SK-N-SH treated with all-trans-retinoic acid at 6 μM for 48 hours (cell line): ENCODE measurements at regions not wholly inside any gene's neighbourhood (a gene's known extent, or its start where the extent isn't known, plus 50 kb on each side); places are given as distances from the start of the nearest gene placed in this dataset.

Experiments used
- ATAC-seq: fragments of 200-7000 bp; cut with Tn5 transposase; 3 replicates; pipeline ENCODE4 v1.9.1; 2020; ENCODE audit warnings: mild to moderate bottlenecking, moderate library complexity
- ARNTL ChIP-seq: fragments of 450-650 bp; formaldehyde crosslinking; IDR thresholded peaks from 2 replicates; pipeline ENCODE4 v1.5.0; 2020; ENCODE audit warnings: low read depth, mild to moderate bottlenecking, moderate library complexity, borderline replicate concordance
- BACH2 ChIP-seq: fragments of 250-450 bp; sonication (Bioruptor Pico); IDR thresholded peaks from 2 replicates; pipeline ENCODE4 v1.9.0; 2021; ENCODE audit warnings: mild to moderate bottlenecking, borderline replicate concordance
- CREB5 ChIP-seq: fragments of 250-450 bp; sonication (Bioruptor Pico); IDR thresholded peaks from 2 replicates; pipeline ENCODE4 v1.5.1; 2020; ENCODE audit warnings: low read depth, mild to moderate bottlenecking, moderate library complexity
- CSDC2 ChIP-seq: fragments of 250-450 bp; sonication (Bioruptor Pico); IDR thresholded peaks from 2 replicates; pipeline ENCODE4 v1.5.0; 2020; ENCODE audit warnings: mild to moderate bottlenecking, moderate library complexity
- CSRNP3 ChIP-seq: fragments of 250-450 bp; sonication (Bioruptor Pico); IDR thresholded peaks from 2 replicates; pipeline ENCODE4 v1.5.1; 2021; ENCODE audit warnings: mild to moderate bottlenecking, moderate library complexity
- ESRRG ChIP-seq: fragments of 250-450 bp; sonication (Bioruptor Pico); IDR thresholded peaks from 2 replicates; pipeline ENCODE4 v1.6.1; 2021; ENCODE audit warnings: mild to moderate bottlenecking
- GLIS3 ChIP-seq: fragments of 250-450 bp; sonication (Bioruptor Pico); IDR thresholded peaks from 2 replicates; pipeline ENCODE4 v1.5.0; 2020; ENCODE audit warnings: mild to moderate bottlenecking, moderate library complexity
- ISL1 ChIP-seq: fragments of 250-450 bp; sonication (Bioruptor Pico); IDR thresholded peaks from 2 replicates; pipeline ENCODE4 v2.1.2; 2022; ENCODE audit warnings: mild to moderate bottlenecking, moderate library complexity
- OSR1 ChIP-seq: fragments of 250-450 bp; sonication (Bioruptor Pico); IDR thresholded peaks from 2 replicates; pipeline ENCODE4 v1.8.0; 2022; ENCODE audit warnings: moderate library complexity, mild to moderate bottlenecking, inconsistent platforms
- POU6F1 ChIP-seq: fragments of 250-450 bp; sonication (Bioruptor Pico); IDR thresholded peaks from 2 replicates; pipeline ENCODE4 v1.8.0; 2021; ENCODE audit warnings: low read depth, mild to moderate bottlenecking, moderate library complexity, borderline replicate concordance
- PPARA ChIP-seq: fragments of 250-450 bp; sonication (Bioruptor Pico); IDR thresholded peaks from 2 replicates; pipeline ENCODE4 v1.5.0; 2020; ENCODE audit warnings: mild to moderate bottlenecking, borderline replicate concordance
- RARB ChIP-seq: fragments of 250-450 bp; sonication (Bioruptor Pico); IDR thresholded peaks from 2 replicates; pipeline ENCODE4 v1.8.0; 2021; ENCODE audit warnings: mild to moderate bottlenecking, moderate library complexity
- SNAI2 ChIP-seq: fragments of 250-450 bp; sonication (Bioruptor Pico); IDR thresholded peaks from 2 replicates; pipeline ENCODE4 v1.5.0; 2020; ENCODE audit warnings: mild to moderate bottlenecking, moderate library complexity
- TCF4 ChIP-seq: fragments of 250-450 bp; sonication (Bioruptor Pico); IDR thresholded peaks from 2 replicates; pipeline ENCODE4 v1.8.0; 2021; ENCODE audit warnings: mild to moderate bottlenecking, moderate library complexity, borderline replicate concordance
- TOX ChIP-seq: fragments of 250-450 bp; sonication (Bioruptor Pico); IDR thresholded peaks from 2 replicates; pipeline ENCODE4 v1.8.0; 2021; ENCODE audit warnings: mild to moderate bottlenecking, moderate library complexity, borderline replicate concordance
- TSHZ2 ChIP-seq: fragments of 250-450 bp; sonication (Bioruptor Pico); IDR thresholded peaks from 2 replicates; pipeline ENCODE4 v1.5.0; 2020; ENCODE audit warnings: mild to moderate bottlenecking, moderate library complexity
- ZFP3 ChIP-seq: fragments of 250-450 bp; sonication (Bioruptor Pico); IDR thresholded peaks from 2 replicates; pipeline ENCODE4 v1.5.0; 2020; ENCODE audit warnings: mild to moderate bottlenecking, moderate library complexity
- ZFP30 ChIP-seq: fragments of 450-650 bp; formaldehyde crosslinking; IDR thresholded peaks from 2 replicates; pipeline ENCODE4 v1.5.0; 2022; ENCODE audit warnings: mild to moderate bottlenecking, moderate library complexity
- ZNF565 ChIP-seq: fragments of 450-650 bp; formaldehyde crosslinking; conservative IDR thresholded peaks from 2 replicates; pipeline ENCODE4 v1.5.0; 2020; ENCODE audit warnings: low read depth, mild to moderate bottlenecking, moderate library complexity
- ZNF70 ChIP-seq: fragments of 450-650 bp; formaldehyde crosslinking; IDR thresholded peaks from 2 replicates; pipeline ENCODE4 v1.5.0; 2020; ENCODE audit warnings: mild to moderate bottlenecking, moderate library complexity

GRCh38 chr4:159414305-159414704 lies 311.4 kb downstream of the RAPGEF2 start:
- no peak for ATAC-seq

GRCh38 chr4:159416073-159416472 lies 313.2 kb downstream of the RAPGEF2 start:
- ATAC-seq = no peak
- no peak for TF ChIP-seq TOX (CRISPR knock-in tag)
- no peak for TF ChIP-seq ZNF565 (CRISPR knock-in tag)
- no peak for TF ChIP-seq CREB5 (CRISPR knock-in tag)
- no peak for TF ChIP-seq POU6F1 (CRISPR knock-in tag)
- TF ChIP-seq BACH2 (CRISPR knock-in tag) = no peak
- TF ChIP-seq PPARA (CRISPR knock-in tag) = no peak
- no peak for TF ChIP-seq ZFP30 (CRISPR knock-in tag)
- TF ChIP-seq OSR1 (CRISPR knock-in tag) = no peak
- no peak for TF ChIP-seq ZFP3 (CRISPR knock-in tag)
- TF ChIP-seq CSRNP3 (CRISPR knock-in tag) = no peak
- no peak for TF ChIP-seq TSHZ2
- no peak for TF ChIP-seq ARNTL (CRISPR knock-in tag)

More at GRCh38 chr4:159414305-159414704, 311.4 kb downstream of the RAPGEF2 start:
- TF ChIP-seq TOX (CRISPR knock-in tag) (no peak), ZFP30 (CRISPR knock-in tag) (no peak), SNAI2 (CRISPR knock-in tag) (no peak), CSDC2 (CRISPR knock-in tag) (no peak), GLIS3 (no peak), BACH2 (CRISPR knock-in tag) (no peak), ISL1 (CRISPR knock-in tag) (no peak), ZNF565 (CRISPR knock-in tag) (no peak), RARB (CRISPR knock-in tag) (no peak), CREB5 (CRISPR knock-in tag) (no peak), TCF4 (no peak), ZNF70 (CRISPR knock-in tag) (no peak), OSR1 (CRISPR knock-in tag) (no peak), ESRRG (CRISPR knock-in tag) (no peak), TSHZ2 (no peak), PPARA (CRISPR knock-in tag) (no peak)
- TF ChIP-seq, all 23 proteins: peak for 0
